WERI-Rb-1 (cell line): ENCODE measurements at regions not wholly inside any gene's neighbourhood (a gene's known extent, or its start where the extent isn't known, plus 50 kb on each side); places are given as distances from the start of the nearest gene placed in this dataset.

ENCODE experiments used
- DNase-seq: peaks from one replicate; pipeline ENCODE4 v3.0.0-alpha.2; 2020
- H3K27ac ChIP-seq: fragments of 250-450 bp; sonication (Bioruptor Pico); 2 replicates; pipeline ENCODE4 v1.5.1; 2020; ENCODE audit warnings: mild to moderate bottlenecking, moderate library complexity
- H3K27me3 ChIP-seq: fragments of 250-450 bp; sonication (Bioruptor Pico); 2 replicates; pipeline ENCODE4 v1.5.1; 2021; ENCODE audit warnings: mild to moderate bottlenecking, low read depth, moderate library complexity; ENCODE audit not compliant: insufficient read depth, severe bottlenecking
- H3K36me3 ChIP-seq: fragments of 250-450 bp; sonication (Bioruptor Pico); 2 replicates; pipeline ENCODE4 v1.5.1; 2020; ENCODE audit warnings: mild to moderate bottlenecking, moderate library complexity
- H3K4me3 ChIP-seq: 2 replicates; pipeline ENCODE4 v1.5.1; 2011; ENCODE audit warnings: low read depth, mild to moderate bottlenecking, control low read depth, low read length
- H3K9me3 ChIP-seq: fragments of 250-450 bp; sonication (Bioruptor Pico); 2 replicates; pipeline ENCODE4 v1.5.1; 2021; ENCODE audit warnings: mild to moderate bottlenecking, moderate library complexity; ENCODE audit not compliant: severe bottlenecking
- TF ChIP-seq, protein P1 (sequence below): IDR thresholded peaks from 2 replicates; pipeline ENCODE4 v1.5.1; 2011; ENCODE audit warnings: low read depth, mild to moderate bottlenecking, control low read depth, inconsistent platforms, low read length

GRCh38 chr2:188645986-188646385 is 328.2 kb upstream of the COL3A1 start:
- no peaks in the 10 kb centered on the region for H3K36me3 ChIP-seq
- no peaks in the 10 kb centered on the region for H3K9me3 ChIP-seq
- no peak overlapping the region for H3K4me3 ChIP-seq
- TF ChIP-seq, protein P1, sequence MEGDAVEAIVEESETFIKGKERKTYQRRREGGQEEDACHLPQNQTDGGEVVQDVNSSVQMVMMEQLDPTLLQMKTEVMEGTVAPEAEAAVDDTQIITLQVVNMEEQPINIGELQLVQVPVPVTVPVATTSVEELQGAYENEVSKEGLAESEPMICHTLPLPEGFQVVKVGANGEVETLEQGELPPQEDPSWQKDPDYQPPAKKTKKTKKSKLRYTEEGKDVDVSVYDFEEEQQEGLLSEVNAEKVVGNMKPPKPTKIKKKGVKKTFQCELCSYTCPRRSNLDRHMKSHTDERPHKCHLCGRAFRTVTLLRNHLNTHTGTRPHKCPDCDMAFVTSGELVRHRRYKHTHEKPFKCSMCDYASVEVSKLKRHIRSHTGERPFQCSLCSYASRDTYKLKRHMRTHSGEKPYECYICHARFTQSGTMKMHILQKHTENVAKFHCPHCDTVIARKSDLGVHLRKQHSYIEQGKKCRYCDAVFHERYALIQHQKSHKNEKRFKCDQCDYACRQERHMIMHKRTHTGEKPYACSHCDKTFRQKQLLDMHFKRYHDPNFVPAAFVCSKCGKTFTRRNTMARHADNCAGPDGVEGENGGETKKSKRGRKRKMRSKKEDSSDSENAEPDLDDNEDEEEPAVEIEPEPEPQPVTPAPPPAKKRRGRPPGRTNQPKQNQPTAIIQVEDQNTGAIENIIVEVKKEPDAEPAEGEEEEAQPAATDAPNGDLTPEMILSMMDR = no peak
- DNase-seq = no peak
- H3K27me3 ChIP-seq = no peaks in the 10 kb centered on the region
- no peak overlapping the region for H3K27ac ChIP-seq

DNA sequence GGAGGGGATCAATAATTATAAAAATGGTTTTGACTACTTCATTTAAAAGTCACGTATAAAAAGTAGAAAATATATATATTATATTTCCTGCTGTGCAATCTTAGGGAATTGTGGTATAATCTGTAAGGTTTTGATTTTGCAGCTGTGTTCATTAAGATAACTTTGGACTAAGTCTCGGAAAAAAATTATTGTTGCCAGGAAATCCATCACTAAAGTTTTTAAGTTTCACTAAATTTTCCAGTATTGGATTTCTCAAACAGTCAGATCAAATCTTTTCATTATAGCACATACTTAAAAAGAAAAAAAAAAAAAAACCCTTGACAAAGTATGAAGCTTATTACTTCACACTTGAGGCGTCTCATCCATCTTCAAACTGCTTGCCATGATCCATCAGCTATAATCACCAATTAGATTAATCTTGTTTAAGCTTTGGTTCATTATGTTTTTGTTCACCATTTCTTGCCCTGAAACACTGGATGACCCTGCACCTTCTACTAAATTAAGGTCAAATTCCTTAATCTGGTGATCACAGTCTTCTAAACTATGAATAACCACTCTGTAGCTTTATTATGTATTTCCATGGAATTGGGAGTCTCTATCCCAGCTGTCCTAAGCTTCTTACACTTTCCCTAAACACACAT is 326.6 kb upstream of the COL3A1 start:
- TF ChIP-seq, protein P1 = no peak
- H3K27me3 ChIP-seq = no peaks in the 10 kb centered on the region

DNA sequence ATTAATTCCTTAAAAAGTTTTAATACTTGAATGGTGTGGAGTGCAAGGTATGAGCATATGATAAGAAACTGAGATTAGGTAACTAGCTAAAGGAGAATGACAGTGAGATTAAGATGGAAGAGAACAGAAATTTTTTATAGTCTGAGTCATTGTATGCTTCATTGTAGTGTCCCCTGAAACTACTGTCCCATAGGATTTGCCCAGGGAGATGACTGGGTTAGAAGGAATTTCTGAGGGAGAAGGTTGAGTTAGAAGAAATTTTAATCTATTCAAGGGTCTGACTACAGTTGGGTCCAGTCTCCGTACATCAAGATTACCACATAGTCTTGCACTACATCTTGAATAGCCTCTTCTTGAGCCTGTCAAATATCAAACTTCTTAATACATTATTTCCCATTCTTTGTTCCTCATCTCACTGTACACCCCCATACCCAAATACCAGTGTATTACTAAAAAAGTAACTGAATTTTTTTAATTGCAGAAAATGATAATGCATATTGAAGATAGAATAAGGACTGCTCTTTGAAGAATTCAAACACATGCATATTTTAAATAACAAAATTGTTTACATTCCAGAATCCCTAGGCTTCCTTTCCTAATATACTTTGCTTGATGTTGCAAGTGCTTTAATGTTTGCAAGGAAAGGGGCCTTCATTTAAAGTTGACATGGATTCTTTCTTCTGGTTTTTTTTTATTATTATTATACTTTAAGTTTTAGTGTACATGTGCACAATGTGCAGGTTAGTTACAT is 314.3 kb upstream of the COL3A1 start:
- Histone ChIP-seq H3K36me3 (no peaks in the 10 kb centered on the region), H3K27ac (no peak overlapping the region)
- no peak for DNase-seq

More for the DNA sequence above, 326.6 kb upstream of the COL3A1 start:
- no peaks in the 10 kb centered on the region for H3K9me3 ChIP-seq
- DNase-seq = no peak
- H3K36me3 ChIP-seq = no peaks in the 10 kb centered on the region
- no peak overlapping the region for H3K27ac ChIP-seq
- no peak overlapping the region for H3K4me3 ChIP-seq

DNA sequence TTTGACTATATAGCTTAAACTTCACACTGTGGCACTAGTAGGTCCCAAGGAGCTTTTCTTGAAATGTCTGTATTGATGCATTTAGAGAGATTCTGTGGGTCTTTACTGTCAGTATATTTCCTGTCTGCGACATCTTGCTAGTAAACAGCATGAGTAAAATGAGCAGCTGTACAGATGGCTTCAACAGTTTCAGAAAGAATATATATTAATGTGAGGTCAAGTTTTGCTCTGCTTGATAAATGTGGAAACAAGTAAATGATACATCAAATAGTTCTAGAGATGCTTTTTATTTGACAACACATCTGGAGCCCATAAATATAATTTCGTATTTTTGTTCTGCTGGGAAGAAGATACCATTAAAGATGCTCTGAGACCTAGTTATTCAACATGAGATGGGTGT is 310.9 kb upstream of the COL3A1 start:
- no peaks in the 10 kb centered on the region for H3K9me3 ChIP-seq
- H3K36me3 ChIP-seq = no peaks in the 10 kb centered on the region
- no peaks in the 10 kb centered on the region for H3K27me3 ChIP-seq
- no peak for DNase-seq
- TF ChIP-seq, protein P1 = no peak
- no peak overlapping the region for H3K4me3 ChIP-seq
- H3K27ac ChIP-seq = no peak overlapping the region

More for the DNA sequence above, 314.3 kb upstream of the COL3A1 start:
- H3K4me3 ChIP-seq = no peak overlapping the region
- TF ChIP-seq, protein P1 = no peak
- no peaks in the 10 kb centered on the region for H3K9me3 ChIP-seq
- H3K27me3 ChIP-seq = no peaks in the 10 kb centered on the region

DNA sequence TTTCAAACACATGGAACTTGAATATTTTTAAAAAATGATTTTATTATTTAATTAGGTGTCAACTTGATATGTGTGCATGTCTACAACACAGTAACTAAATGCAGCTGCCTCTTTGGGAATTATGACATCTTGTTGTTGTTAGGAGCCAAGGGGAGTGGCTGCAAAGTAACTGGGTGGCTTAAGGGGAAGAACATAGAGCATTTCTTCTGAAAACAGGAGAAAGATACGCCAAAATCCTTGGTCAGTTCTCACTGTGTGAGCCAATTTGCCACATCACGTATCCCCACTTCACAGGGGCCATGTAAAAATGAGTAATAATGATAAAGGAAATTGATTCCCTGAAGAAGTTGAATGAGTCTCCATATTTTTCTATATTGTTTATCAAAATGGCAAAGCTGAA is 309.8 kb upstream of the COL3A1 start:
- H3K27ac ChIP-seq = no peak overlapping the region
- H3K27me3 ChIP-seq = no peaks in the 10 kb centered on the region
- DNase-seq = no peak
- no peak overlapping the region for H3K4me3 ChIP-seq
- H3K9me3 ChIP-seq = no peaks in the 10 kb centered on the region
- H3K36me3 ChIP-seq = no peaks in the 10 kb centered on the region
- TF ChIP-seq, protein P1 = no peak
